A673 (cell line): ENCODE measurements at regions not wholly inside any gene's neighbourhood (a gene's known extent, or its start where the extent isn't known, plus 50 kb on each side); places are given as distances from the start of the nearest gene placed in this dataset.

Experiments
- CTCF ChIP-seq: fragments of 300-800, 200-600 bp; sonication (generic); conservative IDR thresholded peaks from 2 replicates; pipeline ENCODE4 v1.5.1; 2017; ENCODE audit warnings: low read depth, mild to moderate bottlenecking, antibody characterized with exemption, low read length, moderate library complexity, mixed read lengths
- EZH2 ChIP-seq: fragments of 200-600 bp; sonication (generic); IDR thresholded peaks from 2 replicates; pipeline ENCODE4 v1.6.1; 2017; ENCODE audit warnings: borderline replicate concordance, low read depth, mild to moderate bottlenecking, mixed read lengths, antibody characterized with exemption, low read length; ENCODE audit not compliant: poor library complexity, severe bottlenecking

- TF ChIP-seq CTCF (no peak), EZH2 (no peak)
Observed at GRCh38 chr5:167514461-167514860, 777.0 kb upstream of the WWC1 start.
